Stomach (tissue), 8 donors: ENCODE measurements at regions not wholly inside any gene's neighbourhood (a gene's known extent, or its start where the extent isn't known, plus 50 kb on each side); places are given as distances from the start of the nearest gene placed in this dataset.
A peak's percentile ranks its signal among the peaks of the same experiment; 100 is the strongest.

Source experiments
- DNase-seq, 2 donors: peaks; one replicate each; pipeline versions ENCODE4 v3.0.0 to v3.0.0-alpha.2; 2013 to 2019
- H3K27ac ChIP-seq, 5 donors: fragments of 200-600 bp in 4 of 5; sonication (generic) in 4 of 5; one replicate each; pipeline ENCODE4 v1.5.1; 2013 to 2019; ENCODE audit warnings: mild to moderate bottlenecking in 1 of 5, moderate library complexity in 1 of 5
- H3K27me3 ChIP-seq, 3 donors: fragments of 200-600 bp; sonication (generic); one replicate each; pipeline ENCODE4 v1.5.1; 2017 to 2019; ENCODE audit warnings: mixed run types in 1 of 3
- H3K36me3 ChIP-seq, 4 donors: fragments of 200-600 bp; sonication (generic); 1 replicate in 3 of 4; 2 replicates in 1 of 4; pipeline ENCODE4 v1.5.1; 2016 to 2019
- H3K4me1 ChIP-seq, 4 donors: fragments of 200-600 bp; sonication (generic); one replicate each; pipeline ENCODE4 v1.5.1; 2016 to 2019
- H3K4me3 ChIP-seq, 4 donors: fragments of 200-600 bp; sonication (generic) in 3 of 4; one replicate each; pipeline ENCODE4 v1.5.1; 2016 to 2019; ENCODE audit warnings: mild to moderate bottlenecking in 1 of 4
- H3K9me3 ChIP-seq, 4 donors: fragments of 200-600 bp; sonication (generic); one replicate each; pipeline ENCODE4 v1.5.1; 2016 to 2019
- CTCF ChIP-seq, 7 experiments: fragments of 450-650 bp in 4 of 7; fragments of 200-600 bp in 3 of 7; sonication (generic) in 3 of 7; IDR thresholded peaks; one replicate each; pipeline ENCODE4 v1.5.1; 2016 to 2019; ENCODE audit warnings: antibody characterized with exemption in 7 of 7, control low read depth in 2 of 7, mild to moderate bottlenecking in 1 of 7
- EP300 ChIP-seq: sonication (generic); formaldehyde crosslinking; IDR thresholded peaks from one replicate; pipeline ENCODE4 v1.6.1; 2017; ENCODE audit warnings: antibody characterized with exemption
- POLR2A ChIP-seq, 4 donors: fragments of 450-650 bp; IDR thresholded peaks; one replicate each; pipeline ENCODE4 v1.6.1; 2016; ENCODE audit warnings: antibody characterized with exemption in 4 of 4, control low read depth in 2 of 4, mild to moderate bottlenecking in 1 of 4, moderate library complexity in 1 of 4
- POLR2AphosphoS5 ChIP-seq, 3 donors: sonication (generic); formaldehyde crosslinking; IDR thresholded peaks; one replicate each; pipeline ENCODE4 v1.6.1; 2016; ENCODE audit warnings: antibody characterized with exemption in 3 of 3
- WGBS, 5 donors: extraction: QIAGEN DNeasy Blood & Tissue Kit in 3 of 5; methylation state at CpG; one replicate each; pipeline versions ENCODE4 v1.1.5 to v1.1.7; 2013 to 2018; 5-methylcytosine and 5-hydroxymethylcytosine counted together
- intact Hi-C: fragments of 100-400 bp; cut with DNase I; formaldehyde crosslinking; loops from one replicate; pipeline ENCODE4 v1.15.1; 2023; ENCODE audit warnings: low total_unique reads
- donor health status: healthy with polysubstance abuse.
- donor health status: Bipolar disorder and iron deficiency.
- donor health status: healthy.

GRCh38 chr7:17558558-17559332 is 260.3 kb downstream of the AHR start:
- peaks cover 9 to 35% (median 18%) of the 10 kb centered on the region in 4 donors for H3K4me1 ChIP-seq
- H3K27ac ChIP-seq = peak overlapping the region in 3 of 5 donors; percentile 23 to 73 (median 58)
- no peaks in the 10 kb centered on the region for H3K36me3 ChIP-seq
- intact Hi-C loops = no loop called here
- WGBS, 5 donors = 37 to 46% (median 43%) methylated on average over 4 of the region's 4 CpGs
- H3K4me3 ChIP-seq = no peak overlapping the region
- H3K9me3 ChIP-seq = peaks cover 0 to 4% (median 0%) of the 10 kb centered on the region in 4 donors
- no peak for TF ChIP-seq CTCF (IDR thresholded peaks at IDR 0.05)
- TF ChIP-seq EP300 = no peak
- TF ChIP-seq POLR2A (IDR thresholded peaks at IDR 0.05) = no peak
- no peak for TF ChIP-seq POLR2AphosphoS5 (IDR thresholded peaks at IDR 0.05)
- DNase-seq = no peak
- H3K27me3 ChIP-seq = no peaks in the 10 kb centered on the region

- H3K27me3 ChIP-seq = no peaks in the 10 kb centered on the region
- H3K4me1 ChIP-seq = peaks cover 9 to 35% (median 18%) of the 10 kb centered on the region in 4 donors
- H3K27ac ChIP-seq = peak overlapping the region in 3 of 5 donors; percentile 23 to 73 (median 58)
- H3K36me3 ChIP-seq = no peaks in the 10 kb centered on the region
- no peak overlapping the region for H3K4me3 ChIP-seq
- WGBS, 5 donors = 11 to 38% (median 19%) methylated on average over 1 of the region's 1 CpG
- intact Hi-C loops = no loop called here
- H3K9me3 ChIP-seq = peaks cover 0 to 4% (median 0%) of the 10 kb centered on the region in 4 donors
- no peak for DNase-seq
- no peak for TF ChIP-seq POLR2A (IDR thresholded peaks at IDR 0.05)
- no peak for TF ChIP-seq CTCF (IDR thresholded peaks at IDR 0.05)
- no peak for TF ChIP-seq EP300
- no peak for TF ChIP-seq POLR2AphosphoS5 (IDR thresholded peaks at IDR 0.05)
Measured at GRCh38 chr7:17559388-17559787, 260.9 kb downstream of the AHR start.

- Histone ChIP-seq H3K36me3 (no peaks in the 10 kb centered on the region), H3K4me3 (no peak overlapping the region), H3K4me1 (peaks cover 9 to 35% (median 18%) of the 10 kb centered on the region in 4 donors), H3K27ac (no peak overlapping the region), H3K27me3 (no peaks in the 10 kb centered on the region), H3K9me3 (peaks cover 0 to 4% (median 0%) of the 10 kb centered on the region in 4 donors)
- 57 to 78% (median 62%) methylated on average over 4 of the region's 4 CpGs for WGBS, 5 donors
- no peak for DNase-seq
- TF ChIP-seq POLR2AphosphoS5 (IDR thresholded peaks at IDR 0.05) (no peak), CTCF (IDR thresholded peaks at IDR 0.05) (no peak), EP300 (no peak), POLR2A (IDR thresholded peaks at IDR 0.05) (no peak)
- intact Hi-C loops = no loop called here
Measured at GRCh38 chr7:17560516-17560915, 262.1 kb downstream of the AHR start.

GRCh38 chr7:17560966-17561365 is 262.5 kb downstream of the AHR start:
- no peaks in the 10 kb centered on the region for H3K36me3 ChIP-seq
- no peak overlapping the region for H3K4me3 ChIP-seq
- H3K27ac ChIP-seq = no peak overlapping the region
- DNase-seq = no peak
- H3K4me1 ChIP-seq = peaks cover 9 to 35% (median 17%) of the 10 kb centered on the region in 4 donors
- TF ChIP-seq CTCF (IDR thresholded peaks at IDR 0.05) (no peak), EP300 (no peak), POLR2A (IDR thresholded peaks at IDR 0.05) (no peak), POLR2AphosphoS5 (IDR thresholded peaks at IDR 0.05) (no peak)
- WGBS, 5 donors = 86 to 98% (median 95%) methylated on average over 2 of the region's 2 CpGs
- no peaks in the 10 kb centered on the region for H3K27me3 ChIP-seq
- intact Hi-C loops = no loop called here
- peaks cover 0 to 4% (median 0%) of the 10 kb centered on the region in 4 donors for H3K9me3 ChIP-seq
